RWPE2 (cell line): ENCODE measurements at regions not wholly inside any gene's neighbourhood (a gene's known extent, or its start where the extent isn't known, plus 50 kb on each side); places are given as distances from the start of the nearest gene placed in this dataset.
"Not testable (repeated sequence)": the region's sequence is repeated elsewhere in the genome, so short reads cannot be mapped to it uniquely, and the experiment has no call there.

Experiments used
- ATAC-seq: fragments of 200-7000 bp; cut with Tn5 transposase; 3 replicates; pipeline ENCODE4 v1.9.1; 2021; ENCODE audit warnings: low read depth
- DNase-seq: peaks from one replicate; pipeline ENCODE4 v3.0.0-alpha.2; 2020; ENCODE audit warnings: low spot score
- H3K27ac ChIP-seq: fragments of 450-650 bp; 2 replicates; pipeline ENCODE4 v1.5.1; 2017; ENCODE audit warnings: mild to moderate bottlenecking; ENCODE audit not compliant: poor library complexity, severe bottlenecking
- H3K27me3 ChIP-seq: fragments of 250-450 bp; sonication (Bioruptor Pico); 2 replicates; pipeline ENCODE4 v1.5.1; 2021; ENCODE audit warnings: mild to moderate bottlenecking, moderate library complexity; ENCODE audit not compliant: insufficient read depth, poor library complexity, severe bottlenecking
- H3K36me3 ChIP-seq: fragments of 250-450 bp; sonication (Bioruptor Pico); 2 replicates; pipeline ENCODE4 v1.5.1; 2020; ENCODE audit warnings: low read depth, mild to moderate bottlenecking, moderate library complexity
- H3K4me1 ChIP-seq: fragments of 250-450 bp; sonication (Bioruptor Pico); 2 replicates; pipeline ENCODE4 v1.5.1; 2021; ENCODE audit warnings: mild to moderate bottlenecking, moderate library complexity; ENCODE audit not compliant: insufficient read depth, poor library complexity, severe bottlenecking
- H3K4me3 ChIP-seq: fragments of 250-450 bp; sonication (Bioruptor Pico); 2 replicates; pipeline ENCODE4 v1.5.1; 2021; ENCODE audit warnings: mild to moderate bottlenecking, moderate library complexity; ENCODE audit not compliant: severe bottlenecking
- H3K9me3 ChIP-seq: fragments of 250-450 bp; sonication (Bioruptor Pico); 2 replicates; pipeline ENCODE4 v1.5.1; 2021; ENCODE audit warnings: mild to moderate bottlenecking, moderate library complexity; ENCODE audit not compliant: severe bottlenecking
- CTCF ChIP-seq: fragments of 450-650 bp; IDR thresholded peaks from one replicate; pipeline ENCODE4 v1.5.1; 2017; ENCODE audit warnings: mild to moderate bottlenecking, moderate library complexity; ENCODE audit not compliant: poor library complexity, severe bottlenecking

GRCh38 chr14:43087666-43088065, 1419.4 kb downstream of the FSCB start:
- DNase-seq (no peak), ATAC-seq (no peak)
- H3K27ac ChIP-seq = no peak overlapping the region
- no peaks in the 10 kb centered on the region for H3K4me1 ChIP-seq
- H3K4me3 ChIP-seq = no peak overlapping the region
- H3K36me3 ChIP-seq = peaks cover 5% of the 10 kb centered on the region; the same call in 1 of the 2 replicates
- H3K9me3 ChIP-seq = no peaks in the 10 kb centered on the region
- H3K27me3 ChIP-seq = peaks cover 23% of the 10 kb centered on the region
- TF ChIP-seq CTCF = no peak

GRCh38 chr14:43085819-43086218, 1421.3 kb downstream of the FSCB start:
- H3K27me3 ChIP-seq = peaks cover 23% of the 10 kb centered on the region
- peaks cover 7% of the 10 kb centered on the region; the same call in 1 of the 2 replicates for H3K36me3 ChIP-seq
- no peak for TF ChIP-seq CTCF
- H3K9me3 ChIP-seq = no peaks in the 10 kb centered on the region
- no peak overlapping the region for H3K27ac ChIP-seq
- ATAC-seq (no peak), DNase-seq (no peak)
- H3K4me1 ChIP-seq = no peaks in the 10 kb centered on the region
- H3K4me3 ChIP-seq = no peak overlapping the region

GRCh38 chr14:43067372-43067771, 1439.7 kb downstream of the FSCB start:
- H3K27me3 ChIP-seq, ATAC-seq, DNase-seq: not testable (repeated sequence)

GRCh38 chr14:43056106-43056505, 1449.4 kb downstream of the LRFN5 start:
- Histone ChIP-seq H3K9me3 (no peaks in the 10 kb centered on the region), H3K36me3 (no peaks in the 10 kb centered on the region), H3K27ac (no peak overlapping the region), H3K4me1 (no peaks in the 10 kb centered on the region), H3K4me3 (no peak overlapping the region), H3K27me3 (no peaks in the 10 kb centered on the region)
- TF ChIP-seq CTCF = no peak
- no peak for ATAC-seq
- no peak for DNase-seq

More at GRCh38 chr14:43067372-43067771, 1439.7 kb downstream of the FSCB start:
- not testable (repeated sequence) for H3K27ac ChIP-seq, H3K4me1 ChIP-seq, H3K36me3 ChIP-seq, H3K9me3 ChIP-seq, H3K4me3 ChIP-seq

- H3K9me3 ChIP-seq = no peaks in the 10 kb centered on the region
- no peaks in the 10 kb centered on the region for H3K4me1 ChIP-seq
- no peaks in the 10 kb centered on the region for H3K36me3 ChIP-seq
- ATAC-seq (no peak), DNase-seq (no peak)
- TF ChIP-seq CTCF = no peak
- H3K27me3 ChIP-seq = peaks cover 3% of the 10 kb centered on the region
- no peak overlapping the region for H3K4me3 ChIP-seq
- no peak overlapping the region for H3K27ac ChIP-seq
Observed at GRCh38 chr14:43052897-43053296, 1446.2 kb downstream of the LRFN5 start.
